Anterior cingulate cortex (tissue), 58 donors: ENCODE measurements at regions not wholly inside any gene's neighbourhood (a gene's known extent, or its start where the extent isn't known, plus 50 kb on each side); places are given as distances from the start of the nearest gene placed in this dataset.
A peak's percentile ranks its signal among the peaks of the same experiment; 100 is the strongest.

Experiments used
- DNase-seq, 58 donors: peaks; one replicate each; lab custom pipeline; 2025; lab: John Stamatoyannopoulos, UW

DNA sequence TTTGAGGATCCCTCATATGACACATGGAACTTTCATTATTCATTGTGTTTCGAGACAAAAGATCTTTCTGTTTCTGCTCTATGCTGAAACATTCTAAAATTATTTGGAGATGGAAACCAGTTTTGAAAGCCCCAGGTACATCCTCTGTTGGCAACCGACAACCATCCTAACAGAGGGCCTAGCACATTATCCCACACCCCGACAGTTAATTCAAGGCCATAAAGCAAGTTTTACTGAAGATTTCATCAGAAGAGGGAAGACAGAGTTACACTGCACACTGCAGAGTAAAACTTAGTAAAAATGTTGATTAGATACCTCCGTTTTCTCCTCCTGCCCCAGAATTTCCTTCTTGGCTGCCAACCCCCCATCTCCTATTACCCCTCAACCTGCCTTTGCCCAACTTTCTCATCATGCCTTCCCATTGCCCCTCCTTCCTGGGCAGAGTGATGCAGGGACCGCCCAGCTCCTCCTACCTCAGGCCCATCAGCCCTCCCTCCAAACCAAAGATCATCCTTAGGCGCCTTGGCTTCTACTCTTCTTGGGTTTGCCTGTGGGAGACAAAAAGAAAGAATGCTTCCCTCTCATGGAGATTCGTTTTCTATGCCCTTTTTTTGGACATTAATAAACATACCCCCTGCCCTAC lies 52.9 kb upstream of the CITED4 start:
- no peak for DNase-seq

DNA sequence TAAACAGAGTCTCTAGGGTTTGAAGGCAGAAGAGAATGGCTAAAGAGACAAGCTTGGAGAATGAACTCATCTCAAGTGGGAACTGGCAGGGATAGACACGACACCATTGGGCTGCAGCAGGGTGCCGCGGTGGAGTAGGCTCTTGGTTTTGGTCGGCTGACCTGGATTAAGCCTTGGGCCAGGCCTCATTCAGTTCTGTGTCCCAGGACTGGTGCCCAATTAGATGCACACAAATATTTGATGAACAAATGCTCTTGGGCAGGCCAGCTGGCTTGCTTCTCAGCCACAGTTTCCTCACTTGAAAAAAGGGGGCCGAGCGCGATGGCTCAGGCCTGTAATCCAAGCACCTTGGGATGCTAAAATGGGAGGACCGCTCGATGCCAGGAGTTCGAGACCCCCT lies 53.4 kb upstream of the CITED4 start:
- peak in 10 of 58 donors; percentile 4 to 64 (median 26) for DNase-seq

DNA sequence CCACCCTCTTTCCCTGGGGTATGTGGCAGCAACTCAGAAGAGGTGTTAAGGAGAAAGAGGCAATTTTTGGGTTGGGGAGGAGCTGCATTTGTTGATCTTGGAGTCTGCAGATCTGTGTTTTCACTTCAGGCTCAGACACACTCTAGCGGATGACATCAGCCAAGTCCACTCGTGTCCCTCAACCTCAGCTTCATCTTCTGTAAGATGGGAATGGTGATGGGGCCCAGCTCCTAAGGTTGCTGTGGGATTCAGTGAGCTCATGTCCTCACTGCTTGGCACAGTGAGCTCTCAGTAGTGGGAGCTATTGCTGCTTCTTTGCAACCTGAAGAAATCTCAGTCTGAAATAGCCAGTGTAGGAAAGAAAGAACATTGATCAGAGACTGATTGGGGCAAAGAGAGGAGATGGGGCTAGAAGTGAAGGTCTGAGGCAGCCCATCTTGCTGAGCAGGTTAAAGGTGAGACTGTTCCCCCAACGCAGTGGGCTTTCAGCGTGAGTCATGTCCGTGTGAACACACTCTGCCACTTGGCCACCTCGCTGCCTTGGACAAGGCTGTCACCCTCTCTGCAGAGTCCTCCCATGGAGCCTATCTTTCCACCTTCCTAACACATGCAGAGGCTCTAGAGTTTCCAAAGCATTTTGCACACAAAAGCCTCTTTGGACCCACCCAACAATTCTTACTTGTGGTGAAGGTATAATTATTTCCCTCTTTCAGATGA lies 56.0 kb upstream of the CITED4 start:
- DNase-seq = no peak

DNA sequence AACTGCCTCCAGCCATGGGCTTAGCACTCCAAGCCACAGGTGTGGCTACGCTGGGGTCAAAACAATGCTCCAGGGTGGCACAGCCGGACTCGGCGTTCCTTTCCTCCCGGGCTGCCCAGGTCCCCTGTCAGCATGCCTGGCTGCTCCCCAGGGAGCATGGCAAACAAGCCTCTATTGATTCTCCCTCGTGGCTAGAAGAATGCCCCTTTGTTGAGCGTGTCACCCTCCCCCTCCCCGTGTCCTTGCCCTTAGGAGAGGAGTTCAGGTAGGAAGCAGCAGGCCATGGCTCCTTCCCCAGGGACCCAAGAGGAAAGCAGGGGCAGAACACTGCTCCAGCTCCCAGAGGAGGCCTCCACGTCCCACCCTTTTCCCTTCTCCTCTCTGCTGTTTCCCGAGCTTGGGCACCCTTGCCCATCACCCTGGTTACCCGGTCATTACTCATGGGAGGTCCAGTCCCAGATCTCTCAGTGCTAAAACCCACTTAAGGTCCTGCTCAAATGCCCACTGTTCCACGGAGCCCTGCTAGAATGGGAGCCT lies 57.4 kb upstream of the CITED4 start:
- peak in 51 of 58 donors; percentile 14 to 92 (median 64) for DNase-seq

DNA sequence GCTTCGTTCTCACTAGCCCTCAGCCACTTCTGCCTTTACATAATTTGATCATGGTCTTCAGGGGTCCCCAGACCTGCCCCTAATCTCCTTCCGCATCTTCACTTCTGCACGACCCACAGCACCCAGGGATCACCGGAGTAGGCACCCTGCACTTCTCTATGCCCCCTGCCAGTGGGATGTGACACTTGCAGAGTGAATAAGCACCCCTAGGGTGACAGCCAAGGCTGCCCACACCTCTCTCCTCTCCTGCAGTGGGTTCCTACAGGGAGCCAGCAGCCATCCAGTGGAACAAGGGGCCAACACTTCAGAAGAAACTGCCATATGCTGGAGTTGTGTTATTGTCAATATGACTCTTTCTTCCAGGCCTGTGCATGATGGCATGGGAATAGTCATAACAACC lies 58.0 kb upstream of the CTPS1 start:
- no peak for DNase-seq

DNA sequence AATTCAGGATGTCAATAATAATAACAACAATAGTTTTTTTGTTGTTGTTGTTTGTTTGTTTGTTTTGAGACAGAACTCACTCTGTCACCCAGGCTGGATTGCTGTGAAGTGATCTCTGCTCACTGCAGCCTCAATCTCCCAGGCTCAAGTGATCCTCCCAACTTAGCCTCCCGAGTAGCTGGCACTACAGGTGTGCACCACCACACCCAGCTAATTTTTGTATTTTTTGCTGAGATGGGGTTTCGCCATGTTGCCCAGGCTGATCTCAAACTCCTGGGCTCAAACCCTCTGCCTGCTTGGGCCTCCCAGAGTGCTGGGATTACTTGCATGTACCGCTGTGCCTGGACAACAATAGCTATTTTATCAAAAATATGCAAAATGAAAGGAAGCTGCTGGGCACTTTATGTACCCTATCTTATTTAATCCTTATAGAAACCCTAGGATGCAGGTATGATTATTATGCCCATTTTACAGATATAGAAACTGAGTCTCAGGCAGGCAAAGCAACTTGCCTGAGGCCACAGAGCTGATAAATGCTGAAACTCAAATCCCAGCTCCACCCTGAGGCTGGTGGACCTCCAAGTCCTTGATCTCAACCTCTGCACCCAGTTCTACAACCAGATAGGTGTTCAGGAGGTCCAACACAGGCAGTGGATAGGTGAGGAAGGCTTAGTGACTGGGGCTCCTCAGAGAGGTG lies 57.4 kb upstream of the CTPS1 start:
- DNase-seq = no peak

DNA sequence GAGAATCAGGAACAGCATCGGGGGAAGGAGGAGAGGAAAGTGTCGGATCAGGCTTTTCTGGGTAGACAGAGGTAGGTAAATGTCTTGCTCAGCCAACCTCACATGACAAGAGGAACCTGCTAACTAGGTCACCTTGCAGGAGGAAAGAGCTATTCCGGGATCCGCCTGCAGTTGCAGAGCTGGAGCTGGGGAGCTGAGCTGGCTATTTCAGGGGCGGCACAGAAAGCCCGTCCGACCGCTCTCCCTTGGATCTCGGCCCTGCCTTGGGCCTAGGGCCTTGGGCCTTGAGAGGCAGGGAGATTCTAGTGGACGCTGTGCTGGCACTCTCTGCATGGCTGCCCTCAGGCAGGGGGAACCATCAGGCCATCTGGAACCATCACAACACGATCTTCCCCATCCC lies 56.5 kb upstream of the CTPS1 start:
- peak in 7 of 58 donors; percentile 5 to 38 (median 23) for DNase-seq

DNA sequence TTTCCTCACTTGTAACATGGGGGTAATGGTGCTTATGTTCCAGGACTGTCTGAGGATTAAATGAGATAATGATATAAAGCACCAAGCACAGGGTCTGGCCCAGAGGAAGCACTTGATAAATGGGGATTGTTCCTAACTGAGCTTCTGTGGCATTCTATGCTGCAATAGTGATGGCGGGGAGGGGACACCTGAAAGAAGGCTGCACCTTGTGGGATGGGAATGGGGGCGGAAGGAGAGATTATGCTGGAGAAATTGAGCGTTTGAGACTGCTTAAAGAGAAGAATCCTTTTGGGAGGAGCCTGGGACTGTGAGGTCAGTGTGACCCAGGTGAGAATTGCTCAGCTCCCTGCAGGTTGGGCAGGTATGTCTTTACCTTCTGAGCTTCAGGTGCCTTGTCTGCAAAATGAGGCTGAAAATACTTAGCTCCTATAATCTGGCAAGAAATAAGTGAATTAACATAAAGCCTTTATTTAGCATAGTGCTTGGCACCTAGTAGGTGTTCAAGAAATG lies 55.9 kb upstream of the CTPS1 start:
- DNase-seq = no peak

DNA sequence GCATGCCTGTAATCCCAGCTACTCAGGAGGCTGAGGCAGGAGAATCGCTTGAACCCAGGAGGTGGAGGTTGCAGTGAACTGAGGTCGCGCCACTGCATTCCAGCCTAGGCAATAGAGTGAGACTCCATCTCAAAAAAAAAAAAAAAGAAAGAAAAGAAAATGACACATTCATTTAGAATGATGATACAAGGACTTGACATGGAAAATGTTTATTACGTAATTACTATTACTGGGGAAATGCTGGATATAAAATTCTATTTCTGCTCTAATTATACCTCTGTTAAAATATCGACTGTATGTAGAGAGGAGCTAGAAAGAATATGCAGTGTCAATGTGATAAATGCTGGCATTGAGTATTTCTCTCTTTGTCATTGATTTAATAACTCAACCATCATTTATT lies 54.7 kb upstream of the CTPS1 start:
- no peak for DNase-seq

DNA sequence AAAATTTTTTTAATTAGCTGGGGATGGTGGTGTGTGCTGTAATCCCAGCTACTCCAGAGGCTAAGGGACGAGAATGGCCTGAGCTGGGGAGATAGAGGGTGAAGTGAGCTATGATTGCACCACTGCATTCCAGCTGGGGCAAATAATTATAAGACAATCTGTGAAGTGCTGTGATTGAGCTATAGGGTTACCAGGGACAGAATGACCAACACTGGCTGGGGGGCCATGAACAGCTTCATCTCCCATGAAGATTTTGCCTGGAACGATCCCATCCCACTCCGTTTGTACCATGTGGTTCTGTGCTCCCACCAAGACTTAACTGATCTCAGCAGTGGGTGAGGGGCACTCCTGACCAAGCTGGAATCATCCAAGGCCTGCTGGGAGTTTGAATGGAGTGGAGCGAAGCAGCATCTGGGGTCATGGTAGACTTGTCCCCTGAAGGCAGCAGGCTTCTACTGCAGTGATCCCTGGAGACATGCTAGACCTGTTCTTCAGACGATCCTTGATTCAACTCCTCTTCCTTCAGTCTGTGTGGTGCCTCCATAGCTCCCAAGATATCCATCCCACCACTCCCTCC lies 53.6 kb upstream of the CTPS1 start:
- no peak for DNase-seq

DNA sequence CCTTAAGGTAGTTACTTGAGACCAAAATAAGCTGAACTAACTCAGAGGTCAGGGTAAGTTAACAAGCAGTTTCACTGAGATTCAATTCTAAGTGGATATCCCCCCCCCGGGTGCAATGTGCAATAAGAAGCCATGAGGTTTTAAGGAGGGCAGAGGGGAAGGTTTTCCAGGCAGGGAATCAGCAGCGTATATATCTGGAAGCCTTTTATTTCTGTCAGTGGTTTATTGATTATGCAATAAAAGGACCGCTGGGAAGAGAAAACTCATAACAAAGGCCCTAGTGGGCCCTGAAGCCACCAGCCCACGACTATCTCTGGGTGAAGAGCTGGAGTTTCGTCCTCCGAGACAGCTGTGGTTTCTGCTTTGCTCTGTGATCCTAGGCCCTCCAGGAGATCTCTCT lies 53.1 kb upstream of the CTPS1 start:
- DNase-seq = no peak

DNA sequence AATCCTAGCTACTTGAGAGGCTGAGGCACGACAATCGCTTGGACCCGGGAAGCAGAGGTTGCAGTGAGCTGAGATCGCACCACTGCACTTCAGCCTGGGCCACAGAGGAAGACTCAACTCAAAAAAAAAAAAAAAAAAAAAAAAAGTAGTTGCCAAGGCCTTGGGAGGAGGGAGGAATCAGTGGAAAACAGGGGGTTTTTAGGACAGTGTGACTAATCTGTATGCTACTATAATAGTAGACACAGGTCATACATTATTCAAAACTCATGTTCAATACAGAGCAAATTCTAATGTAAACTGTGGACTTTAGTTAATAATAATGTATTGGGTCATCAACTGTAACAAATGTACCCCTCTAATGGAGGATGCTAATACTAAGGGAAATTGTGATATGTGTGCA lies 51.7 kb upstream of the CTPS1 start:
- no peak for DNase-seq

DNA sequence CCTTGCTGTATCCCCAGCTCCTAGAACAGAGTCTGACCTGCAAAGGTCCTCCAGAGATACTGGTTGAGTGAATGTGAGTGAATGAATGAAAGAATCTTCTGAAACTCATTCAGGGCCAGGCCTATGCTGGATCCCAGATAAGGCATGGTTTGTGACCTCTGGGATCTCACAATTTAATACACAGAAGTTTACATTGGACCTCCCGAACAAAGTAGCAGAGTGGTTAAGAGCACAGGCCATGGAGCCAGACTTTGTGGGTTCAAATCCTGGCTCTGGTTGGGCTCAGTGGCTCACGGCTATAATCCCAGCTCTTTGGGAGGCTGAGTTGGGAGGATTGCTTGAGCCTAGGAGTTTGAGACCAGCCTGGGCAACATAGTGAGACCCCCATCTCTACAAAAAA lies 50.8 kb upstream of the CTPS1 start:
- DNase-seq = no peak

DNA sequence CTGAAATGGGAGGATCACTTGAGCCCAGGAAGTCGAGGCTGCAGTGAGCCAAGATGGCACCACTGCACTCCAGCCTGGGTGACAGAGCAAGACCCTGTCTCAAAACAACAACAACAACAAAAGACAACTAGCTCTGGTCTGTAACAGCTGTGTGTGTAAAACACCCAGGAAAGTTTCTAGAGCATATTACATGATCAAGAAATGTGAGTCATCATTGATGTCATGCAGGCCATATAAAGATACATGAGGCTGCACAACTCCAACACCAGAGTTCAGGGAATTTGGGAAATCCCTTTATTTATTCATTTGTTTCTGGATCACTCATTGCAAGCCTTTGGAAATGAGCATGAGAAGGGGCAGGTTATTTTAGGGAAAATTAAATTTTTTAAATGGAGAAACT lies 50.3 kb upstream of the CTPS1 start:
- DNase-seq = no peak
